HG03108 (cell line): ENCODE measurements at regions not wholly inside any gene's neighbourhood (a gene's known extent, or its start where the extent isn't known, plus 50 kb on each side); places are given as distances from the start of the nearest gene placed in this dataset.

ENCODE experiments used
- ATAC-seq: cut with Tn5 transposase; IDR thresholded peaks from one replicate; pipeline ENCODE4 v1.9.1; 2021; ENCODE audit warnings: moderate library complexity; ENCODE audit not compliant: unreplicated experiment

DNA sequence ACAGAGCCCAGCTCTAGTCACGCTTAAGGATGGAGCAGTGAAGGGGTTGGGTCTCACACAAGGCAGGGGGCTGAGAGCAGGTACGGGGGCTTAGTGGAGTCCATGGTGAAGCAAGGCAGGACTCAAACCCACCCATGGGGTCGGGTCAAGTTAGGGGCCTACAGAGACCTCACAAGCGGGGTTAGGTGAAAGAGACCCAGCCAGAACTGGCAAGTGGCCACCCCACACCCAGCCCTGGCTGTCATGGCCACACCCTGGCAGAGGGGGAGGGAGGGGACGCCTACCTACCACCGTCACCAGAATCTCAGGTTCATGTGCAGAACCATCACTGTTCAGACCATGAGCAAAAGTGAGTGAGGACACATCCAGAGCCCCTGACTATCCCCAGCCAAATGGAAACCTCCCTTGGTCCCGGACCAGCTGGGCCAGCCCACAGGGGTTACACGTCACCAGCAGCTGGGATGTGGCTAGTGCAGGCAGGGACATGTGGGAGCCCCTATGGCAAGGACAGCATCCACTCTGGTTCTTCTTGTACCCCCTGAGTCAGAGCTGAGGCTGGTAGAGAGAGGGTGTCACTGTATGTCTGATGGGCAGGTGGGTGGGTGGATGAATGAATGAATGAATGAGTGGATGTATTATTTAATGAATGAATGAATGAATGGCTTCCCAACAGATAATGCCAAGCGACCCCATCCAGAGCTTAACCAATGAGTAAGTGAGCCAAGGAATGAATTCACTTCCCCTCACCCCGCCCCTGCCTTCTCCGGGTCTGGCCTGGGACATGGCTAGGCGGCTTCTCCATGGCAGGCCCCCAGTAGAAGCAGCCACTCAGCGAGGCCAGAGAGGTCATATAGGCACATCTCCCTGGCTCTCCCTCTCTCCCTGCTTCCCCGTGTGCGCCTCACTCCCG, 681.6 kb downstream of the TBC1D22A start:
- ATAC-seq, result no peak

DNA sequence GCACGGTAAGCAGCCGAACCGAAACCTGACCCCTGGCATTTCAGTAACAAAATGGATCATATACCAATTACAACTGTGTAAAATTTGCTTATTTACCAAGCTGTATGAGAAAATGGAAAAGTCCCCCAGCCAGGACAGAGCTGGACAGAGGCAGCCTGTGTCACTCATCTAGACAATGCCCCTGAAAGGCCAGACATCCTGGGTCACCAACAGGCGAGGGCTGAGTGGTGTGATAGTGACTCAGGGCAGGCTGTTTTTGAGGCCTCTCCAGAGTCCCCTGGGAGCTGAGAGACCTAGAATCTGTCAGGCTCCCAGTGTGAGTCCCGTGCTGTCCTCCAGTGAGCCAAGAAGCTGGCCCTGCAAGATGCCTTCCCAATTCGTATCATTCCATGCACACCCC, 680.4 kb downstream of the TBC1D22A start:
- no peak for ATAC-seq

DNA sequence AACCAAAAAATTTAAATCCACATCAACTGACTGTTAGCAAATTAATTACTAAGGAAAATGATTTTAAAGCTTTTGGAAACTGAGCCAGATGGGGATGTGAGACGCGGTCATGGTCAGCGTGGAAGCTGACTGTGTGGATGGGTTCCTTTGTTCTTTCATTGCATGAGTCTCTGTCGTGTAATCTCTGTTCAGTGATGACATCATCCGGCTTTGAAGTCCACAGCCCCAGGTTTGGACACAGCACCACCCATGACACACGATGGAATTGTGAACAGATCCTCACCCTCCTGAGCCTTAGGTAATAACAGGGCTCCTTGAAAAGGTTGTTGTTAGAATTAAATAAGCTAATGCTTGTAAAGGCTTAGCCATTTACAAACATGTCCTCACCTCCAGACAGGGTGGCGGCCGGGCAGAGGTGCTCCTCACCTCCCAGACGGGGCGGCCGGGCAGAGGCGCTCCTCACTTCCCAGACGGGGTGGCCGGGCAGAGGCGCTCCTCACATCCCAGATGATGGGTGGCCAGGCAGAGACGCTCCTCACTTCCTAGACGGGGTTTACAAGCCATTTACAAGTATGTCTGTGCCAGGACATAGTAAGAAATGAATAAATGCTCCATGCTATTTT, 677.3 kb downstream of the TBC1D22A start:
- ATAC-seq, result no peak

DNA sequence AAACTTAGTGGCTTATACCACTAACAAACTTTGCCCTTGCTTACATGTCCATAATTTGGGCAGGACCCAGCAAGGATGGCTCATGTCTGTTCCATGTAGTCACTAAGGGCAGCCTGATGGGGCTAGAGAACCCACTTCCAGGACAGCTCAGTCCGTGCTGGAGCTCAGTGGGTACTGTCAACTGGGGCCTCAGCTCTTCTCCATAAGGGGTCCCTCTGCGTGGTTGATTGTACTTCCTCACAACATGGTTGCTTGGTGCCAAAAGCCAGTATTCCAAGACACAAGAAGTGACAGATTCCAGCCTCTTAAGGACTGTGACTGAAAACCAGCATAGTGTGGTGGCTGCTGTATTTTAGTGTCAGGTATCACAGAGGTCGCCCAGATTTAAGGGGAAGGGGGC, 675.2 kb downstream of the TBC1D22A start:
- ATAC-seq, result no peak

DNA sequence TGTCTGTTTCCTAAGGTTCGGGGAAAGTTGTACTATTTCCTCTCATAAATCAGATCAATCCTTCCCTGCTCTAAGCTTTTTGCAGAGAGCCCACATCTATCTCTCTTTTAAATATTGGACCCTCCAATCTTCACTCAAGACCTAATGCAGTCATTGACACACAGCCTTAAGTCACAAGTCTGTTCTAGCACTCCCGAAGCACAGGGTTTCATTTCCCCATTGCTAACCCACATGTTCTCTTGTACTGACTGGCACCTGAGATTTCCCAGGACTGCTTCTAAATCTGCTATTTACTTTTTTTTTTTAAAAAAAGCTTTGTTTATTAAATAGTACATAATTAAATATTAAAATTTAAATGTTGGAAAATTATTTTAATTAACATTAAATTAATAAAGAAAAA, 674.7 kb downstream of the TBC1D22A start:
- no peak for ATAC-seq

DNA sequence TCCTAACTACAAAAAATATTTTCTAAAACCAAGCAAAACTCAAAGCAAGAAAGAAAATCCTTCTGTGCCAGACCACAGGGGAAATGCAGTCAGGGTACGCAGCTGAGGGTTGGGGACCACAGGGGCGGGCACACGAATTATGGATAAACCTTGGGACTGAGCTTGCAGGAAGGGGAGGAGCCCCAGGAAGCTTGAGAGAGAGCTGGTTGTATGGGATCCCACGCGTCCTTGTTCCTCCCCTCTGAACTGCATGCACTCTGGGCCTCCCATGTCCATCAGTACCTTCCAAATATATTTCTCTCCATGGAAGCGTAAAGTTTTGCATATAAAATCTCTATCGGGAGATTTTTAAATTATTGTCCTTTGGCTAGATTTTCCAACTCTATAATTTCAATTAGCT, 673.4 kb downstream of the TBC1D22A start:
- ATAC-seq, result no peak

DNA sequence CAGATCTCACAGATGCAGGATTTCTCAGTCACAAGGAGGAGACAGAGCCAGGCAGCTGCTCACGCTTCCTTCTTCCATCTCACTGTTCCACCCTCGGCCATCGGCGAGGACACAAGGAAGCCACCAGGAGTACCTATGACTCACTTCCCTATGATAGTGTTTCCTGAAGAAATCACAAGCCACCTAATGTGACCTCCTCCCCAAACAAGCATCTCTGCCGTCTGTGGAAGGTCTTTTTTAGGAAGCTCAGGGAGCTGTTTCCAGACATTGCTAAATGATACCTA, 672.7 kb downstream of the TBC1D22A start:
- no peak for ATAC-seq

DNA sequence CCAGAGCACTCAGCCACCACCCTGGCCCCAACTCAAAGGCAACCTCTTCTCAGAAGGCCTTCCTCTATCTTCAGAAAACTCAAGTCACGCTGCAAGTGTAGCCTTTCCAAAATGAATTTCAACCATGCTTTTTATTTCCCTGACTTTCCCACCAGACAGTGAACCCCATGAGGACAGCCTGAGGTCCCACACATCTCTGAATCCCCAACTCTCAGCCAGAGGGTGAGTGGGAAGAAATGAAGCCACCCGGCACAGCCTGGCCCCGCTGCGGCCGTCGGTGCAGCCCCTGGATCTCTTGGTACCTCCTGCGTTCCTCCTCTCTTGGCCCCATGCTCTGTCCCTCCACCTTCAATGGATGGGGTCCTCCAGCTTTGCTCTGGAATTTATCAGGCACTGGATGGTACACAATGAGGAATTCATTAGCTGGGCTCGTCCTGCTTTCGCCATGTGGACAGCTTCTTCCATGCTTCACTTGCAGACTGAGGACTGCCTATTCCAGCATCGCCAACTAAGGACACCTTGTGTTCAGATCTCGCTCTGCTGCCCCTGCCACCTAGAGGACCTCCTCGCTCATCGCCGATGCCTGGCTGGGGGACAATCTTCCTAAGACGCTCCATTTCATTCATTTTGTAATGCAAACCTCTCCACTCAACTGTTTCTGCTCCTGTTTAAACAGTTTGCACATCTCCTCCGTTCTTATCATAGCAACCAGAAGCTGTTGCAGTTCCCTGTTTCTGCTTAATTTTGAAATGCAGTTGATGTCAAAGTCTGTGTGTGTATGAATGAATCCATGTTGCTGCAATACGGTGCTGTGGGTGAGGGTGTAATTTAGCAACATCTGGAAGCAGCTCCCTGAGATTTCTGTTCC, 672.1 kb downstream of the TBC1D22A start:
- no peak for ATAC-seq

DNA sequence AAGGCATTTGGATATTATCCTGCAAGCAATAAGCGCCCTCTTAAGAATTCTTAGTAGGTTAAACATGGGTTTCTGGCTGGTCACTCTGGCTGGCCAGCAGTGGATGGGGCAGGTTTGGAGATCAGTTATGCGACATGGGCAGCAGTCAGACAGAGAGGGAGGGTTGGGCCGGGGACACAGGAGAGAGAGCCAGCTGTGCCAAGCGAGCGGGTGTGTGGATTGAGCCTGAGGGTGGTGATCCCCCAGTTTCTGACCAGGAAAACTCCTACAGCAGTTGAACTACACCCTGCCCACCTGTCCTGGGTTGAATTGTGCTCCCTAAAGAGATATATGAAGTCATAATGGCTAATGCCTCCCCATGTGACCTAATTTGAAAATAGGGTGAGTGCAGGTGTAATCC, 671.2 kb downstream of the TBC1D22A start:
- no peak for ATAC-seq

DNA sequence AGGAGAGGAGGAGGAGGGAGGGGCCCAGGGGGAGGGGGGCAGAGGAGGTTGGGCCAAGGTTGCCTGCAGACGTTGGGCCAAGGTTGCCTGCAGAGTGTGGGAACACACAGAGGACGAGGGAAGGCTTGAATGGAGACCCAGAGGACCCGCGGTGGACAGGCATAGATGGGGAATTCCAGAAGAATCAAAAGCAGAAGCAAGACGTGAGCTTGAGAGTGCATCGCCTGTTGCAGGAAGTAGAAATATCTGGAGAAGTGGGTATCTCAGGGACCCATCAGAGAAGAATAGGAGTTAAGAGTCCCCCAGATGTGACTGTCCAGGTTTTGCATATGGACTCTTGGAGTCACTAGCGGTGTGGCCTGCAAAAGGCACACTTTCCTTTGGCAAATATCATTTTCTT, 670.2 kb downstream of the TBC1D22A start:
- ATAC-seq, result no peak

DNA sequence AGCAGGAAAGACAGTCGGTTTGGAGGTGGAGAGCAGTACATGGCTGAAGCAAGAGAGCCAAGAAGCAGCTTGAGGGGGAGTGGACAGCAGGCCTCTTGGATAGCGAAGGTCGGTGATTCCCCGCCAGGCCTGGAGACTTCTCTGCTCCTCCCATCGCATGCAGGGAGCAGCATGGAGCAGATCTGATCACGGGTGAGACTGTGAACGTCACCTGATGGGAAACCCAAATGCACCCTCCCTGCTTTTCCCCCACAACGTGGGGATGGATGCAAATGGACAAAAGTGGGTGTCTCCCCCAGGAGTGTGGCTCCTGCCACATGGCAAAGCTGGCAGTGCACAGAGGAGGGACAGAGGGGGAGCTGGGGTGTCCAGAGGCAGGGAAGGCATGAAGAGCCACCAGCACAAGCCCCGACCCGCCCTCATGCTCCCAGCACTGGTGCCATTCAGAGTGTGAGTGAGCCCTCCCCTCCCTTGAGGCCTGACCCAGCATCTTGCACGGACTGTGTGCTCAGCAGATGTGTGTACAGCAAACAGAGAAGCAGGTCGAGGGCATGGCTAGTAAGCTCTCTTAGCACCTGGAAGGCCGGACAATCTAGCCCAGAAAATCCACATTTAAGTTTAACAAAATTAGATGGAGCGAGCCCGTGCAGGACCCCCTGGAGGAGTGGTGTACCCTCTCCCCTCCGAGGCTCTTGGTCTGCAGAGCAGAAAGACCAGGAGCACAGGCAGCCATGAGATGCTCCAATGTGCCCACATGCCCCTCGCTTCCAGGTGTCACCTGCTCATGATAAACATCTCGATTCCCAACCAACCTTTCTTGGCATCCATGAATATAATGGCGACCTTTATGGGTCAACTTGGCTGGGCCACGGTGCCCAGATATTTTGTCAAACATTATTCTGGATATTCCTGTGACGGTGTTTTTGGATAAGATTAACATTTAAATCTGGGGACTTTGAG, 661.7 kb downstream of the TBC1D22A start:
- no peak for ATAC-seq

DNA sequence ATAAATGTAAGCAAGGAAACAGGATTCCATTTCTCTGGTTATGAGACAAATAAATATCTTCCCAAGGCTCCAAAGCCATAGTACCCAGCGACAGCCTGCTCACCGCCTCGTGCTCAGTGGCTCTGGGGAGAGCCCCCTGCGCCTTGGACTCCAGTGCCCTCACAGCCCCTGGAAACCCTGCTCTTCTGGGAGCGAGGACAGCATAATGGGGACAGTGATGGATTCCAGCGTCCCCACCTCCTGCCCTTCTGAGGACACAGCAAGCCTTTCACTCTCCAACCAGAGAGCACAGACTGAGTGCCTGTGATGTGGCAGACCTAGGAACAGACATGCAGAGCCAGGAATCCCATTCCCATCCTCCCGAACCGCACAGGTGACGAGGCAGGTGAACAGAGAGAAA, 660.8 kb downstream of the TBC1D22A start:
- no peak for ATAC-seq

DNA sequence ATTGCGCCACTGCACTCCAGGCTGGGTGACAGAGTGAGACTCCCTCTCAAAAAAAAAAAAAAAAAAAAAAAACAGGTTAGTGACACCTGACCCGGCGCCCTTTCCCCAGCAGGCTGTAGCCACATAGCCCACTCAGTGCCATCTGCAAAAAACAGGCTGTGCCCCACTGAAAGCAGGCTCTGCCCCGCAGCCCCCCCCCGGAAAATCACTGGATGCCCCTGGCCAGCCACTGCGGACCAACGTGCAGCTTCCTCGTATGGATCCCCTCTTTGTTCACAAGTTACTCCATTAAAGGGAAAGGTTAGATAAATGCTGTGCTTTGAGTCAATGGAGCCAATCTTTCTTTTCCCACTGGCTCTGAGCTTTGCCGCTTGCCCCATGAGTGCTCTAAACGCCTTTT, 660.3 kb downstream of the TBC1D22A start:
- ATAC-seq, result no peak

DNA sequence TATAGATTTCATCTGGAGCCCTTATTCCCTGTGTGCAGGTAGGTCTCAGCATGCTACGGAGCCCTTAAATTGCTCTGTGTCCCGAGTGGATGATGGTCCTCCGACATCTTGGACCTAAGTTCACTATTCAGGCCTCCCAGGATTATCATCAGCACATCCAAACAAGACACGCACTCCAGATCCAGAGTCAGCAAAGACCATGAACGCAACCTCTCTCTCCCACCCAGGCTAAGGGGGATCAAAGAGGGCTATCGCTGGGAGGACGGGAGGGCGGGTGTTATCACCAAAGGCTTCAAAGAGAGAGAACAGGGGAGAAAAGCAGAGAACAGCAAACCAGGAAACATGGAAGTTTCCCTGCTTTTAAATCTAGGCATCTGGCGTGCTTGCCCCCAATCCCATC, 659.4 kb downstream of the TBC1D22A start:
- no peak for ATAC-seq

DNA sequence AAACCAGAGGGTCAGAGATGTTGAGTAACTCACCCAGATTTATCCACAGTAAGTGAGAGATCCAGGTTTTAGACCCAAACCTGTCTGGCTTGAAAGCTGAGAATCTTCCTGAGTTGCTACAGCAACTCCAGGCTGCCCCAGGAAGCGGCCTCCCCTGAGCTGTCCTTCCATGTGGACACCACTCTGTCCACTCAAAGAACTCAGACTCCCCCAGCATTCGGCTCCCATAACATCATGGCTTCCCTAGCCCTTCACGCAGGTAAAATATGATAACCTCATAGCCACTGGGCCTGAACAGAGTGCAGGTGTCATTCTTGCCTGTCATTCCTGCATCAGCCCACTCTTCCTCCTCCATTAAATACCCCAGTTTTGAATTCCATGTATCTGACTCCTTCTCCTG, 657.8 kb downstream of the TBC1D22A start:
- no peak for ATAC-seq

DNA sequence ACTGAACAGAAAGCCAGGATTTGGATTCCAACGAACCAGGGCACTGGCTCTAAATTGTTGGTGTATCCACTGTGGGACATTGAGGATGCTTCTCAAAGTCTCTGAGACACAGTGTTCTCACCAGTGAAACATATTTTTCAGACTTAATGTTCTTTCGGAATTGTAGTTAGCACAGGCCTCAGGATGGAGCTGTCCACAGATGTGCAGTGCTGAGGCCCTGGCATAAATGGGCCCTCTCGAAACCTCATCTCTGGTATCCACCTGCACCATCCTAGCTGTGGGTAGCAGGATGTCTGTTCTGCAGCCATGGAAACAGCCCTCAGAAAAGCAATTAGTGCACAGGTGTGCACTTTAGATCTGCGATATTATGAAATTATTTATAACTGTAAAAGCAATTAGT, 656.8 kb downstream of the TBC1D22A start:
- no peak for ATAC-seq

DNA sequence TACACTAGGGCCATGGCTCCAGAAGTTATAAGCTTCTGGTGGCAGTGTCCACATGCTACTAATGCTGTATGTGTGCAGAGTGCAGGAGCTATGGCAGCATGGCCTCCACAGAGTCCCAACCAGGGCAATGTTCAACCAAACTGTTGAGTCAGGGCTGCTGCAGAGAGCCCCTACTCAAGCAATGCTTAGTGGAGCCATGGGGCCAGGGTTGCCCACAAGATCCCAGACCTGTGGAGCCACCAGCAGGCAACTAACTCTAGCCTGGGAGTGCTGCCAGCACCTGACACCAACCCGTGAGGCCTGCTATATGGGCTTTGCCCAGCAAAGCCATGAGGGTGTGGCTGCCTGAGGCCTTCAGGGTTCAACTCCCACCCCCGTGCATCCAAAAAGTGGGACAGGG, 655.2 kb downstream of the TBC1D22A start:
- no peak for ATAC-seq

DNA sequence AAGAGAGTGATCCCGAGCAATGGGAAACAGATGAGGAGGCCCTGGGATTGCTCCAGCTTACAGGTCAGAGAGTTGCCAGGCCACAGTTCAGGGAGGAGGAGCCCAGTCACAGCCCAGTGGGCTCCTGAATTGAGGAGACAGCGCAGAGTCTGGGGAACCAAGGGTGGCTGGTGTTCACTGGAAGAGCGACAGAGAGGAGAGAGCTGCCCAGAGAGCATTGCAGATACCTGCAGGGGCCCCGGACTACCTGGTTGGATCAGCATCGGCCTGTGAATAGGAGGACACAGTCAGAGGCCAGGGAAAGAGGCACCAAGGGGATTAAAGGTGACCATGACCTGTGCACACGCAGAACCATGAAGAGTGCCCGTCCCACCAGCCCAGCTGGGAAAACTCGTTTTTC, 648.6 kb downstream of the TBC1D22A start:
- ATAC-seq, result no peak

DNA sequence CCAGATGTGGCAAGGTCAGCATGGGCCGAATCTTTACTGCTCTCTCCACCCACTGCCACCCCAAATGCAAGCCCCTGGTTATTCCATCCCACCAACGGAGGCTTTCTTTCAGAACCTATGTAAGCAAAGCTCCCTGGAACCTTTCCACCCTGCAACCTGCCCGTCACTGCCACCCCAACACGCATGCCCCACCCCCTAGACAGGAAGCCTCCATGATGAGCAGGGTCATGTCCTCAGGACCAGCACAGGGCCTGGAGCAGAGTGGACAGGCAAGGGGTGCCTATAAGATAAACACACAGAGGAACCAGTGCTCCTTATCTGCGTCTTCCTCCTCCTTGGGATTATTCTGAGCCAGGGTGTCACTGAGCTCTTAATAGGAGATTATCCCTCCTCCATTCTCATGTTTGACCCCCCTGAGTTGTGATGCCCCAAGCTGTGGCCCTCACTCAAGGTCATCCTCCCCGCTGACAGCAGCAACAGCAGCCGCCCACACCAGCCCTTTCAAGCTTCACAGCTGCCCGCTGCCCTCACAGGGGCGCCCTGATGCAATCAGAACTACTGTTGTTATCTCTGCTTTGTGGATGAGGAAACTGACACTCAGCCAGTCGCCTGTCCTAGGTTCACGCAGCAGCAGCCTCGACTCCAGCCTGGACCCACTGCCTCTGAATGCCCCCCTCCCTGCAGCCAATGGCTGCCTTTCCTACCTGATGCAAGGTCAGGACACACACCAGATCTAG, 647.3 kb downstream of the TBC1D22A start:
- no peak for ATAC-seq

DNA sequence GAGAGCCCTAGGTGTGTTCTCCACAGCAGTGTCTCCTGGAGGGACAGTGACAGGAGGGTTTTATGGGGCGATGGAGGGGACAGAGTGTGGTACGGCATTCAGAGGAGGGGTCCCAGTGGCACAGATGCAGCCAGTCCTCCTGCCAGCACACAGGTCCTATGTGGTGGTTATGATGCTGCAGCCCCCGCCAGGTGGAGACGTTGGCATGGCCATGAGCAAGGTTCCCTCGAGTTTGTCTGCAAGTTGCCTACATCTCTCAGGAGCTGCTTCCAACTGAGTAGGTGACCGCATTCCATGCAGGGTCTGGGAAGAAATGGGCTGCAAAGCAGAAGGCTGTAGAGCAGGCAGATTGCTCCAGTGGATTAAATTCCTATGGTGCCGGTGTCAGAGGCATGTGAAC, 646.0 kb downstream of the TBC1D22A start:
- no peak for ATAC-seq
